ENCODE measurements at regions not wholly inside any gene's neighbourhood (a gene's known extent, or its start where the extent isn't known, plus 50 kb on each side); places are given as distances from the start of the nearest gene placed in this dataset.
"Not testable (repeated sequence)": the region's sequence is repeated elsewhere in the genome, so short reads cannot be mapped to it uniquely, and the experiment has no call there.

- no peak overlapping the region for H4K91ac ChIP-seq (ENCODE audit: low read depth, low read length, poor library complexity)
- peak overlapping the region; percentile 76 for H3K18ac ChIP-seq (ENCODE audit: low read length)
- no peaks in the 10 kb centered on the region for H3K79me1 ChIP-seq (ENCODE audit: low read depth, low read length)
- H2BK15ac ChIP-seq (ENCODE audit: low read length) = no peak overlapping the region
- H2BK5ac ChIP-seq (ENCODE audit: low read length) = no peak overlapping the region
- H3K4me3 ChIP-seq (ENCODE audit: low read length in 2 of 2) = no peak overlapping the region
- H3K27ac ChIP-seq (replicated peaks; ENCODE audit: low read length) = no peak overlapping the region
- no peak overlapping the region for H3K4me2 ChIP-seq (ENCODE audit: insufficient read depth, low read length, poor library complexity, severe bottlenecking)
- peaks cover 2 to 10% of the 10 kb centered on the region in 2 donors for H3K9me3 ChIP-seq (replicated peaks in 1 of 2; ENCODE audit: control insufficient read depth in 2 of 2, insufficient read depth in 1 of 2, low read depth in 1 of 2, low read length in 2 of 2)
- no peaks in the 10 kb centered on the region for H3K36me3 ChIP-seq (replicated peaks in 1 of 2; ENCODE audit: control insufficient read depth in 2 of 2, insufficient read depth in 2 of 2, low read length in 2 of 2)
- no peak overlapping the region for H2BK120ac ChIP-seq (ENCODE audit: low read depth, low read length)
- H2AK5ac ChIP-seq (ENCODE audit: low read depth, low read length) = no peak overlapping the region
- no peak overlapping the region for H3K23ac ChIP-seq (ENCODE audit: low read depth, low read length, poor library complexity)
- no peak for DNase-seq (ENCODE audit: low spot score)
- H3K9ac ChIP-seq (ENCODE audit: low read depth, low read length, poor library complexity) = no peak overlapping the region
- WGBS, 2 donors (ENCODE audit: extremely low coverage in 2 of 2, insufficient read length in 2 of 2, insufficient replicate concordance in 1 of 2) = no CpG with 5 or more reads among the region's 2 CpGs
- H2BK12ac ChIP-seq (ENCODE audit: low read length) = no peak overlapping the region
- H3K27me3 ChIP-seq (ENCODE audit: control insufficient read depth in 3 of 3, insufficient read depth in 3 of 3, low read depth in 1 of 3, low read length in 3 of 3) = no peaks in the 10 kb centered on the region
- H2AFZ ChIP-seq (ENCODE audit: low read length) = no peak overlapping the region
- H3K4me1 ChIP-seq (ENCODE audit: control insufficient read depth in 2 of 2, insufficient read depth in 1 of 2, low read depth in 1 of 2, low read length in 2 of 2) = peaks cover 0 to 8% of the 10 kb centered on the region in 2 donors
- no peak overlapping the region for H4K8ac ChIP-seq (ENCODE audit: low read depth, low read length)
- no peak overlapping the region for H3K14ac ChIP-seq (ENCODE audit: low read length)
- H3K4ac ChIP-seq (ENCODE audit: low read length) = no peak overlapping the region
Observed at GRCh38 chr2:64923385-64923710, 65.9 kb upstream of the SLC1A4 start.

GRCh38 chr2:64924170-64924934 lies 64.8 kb upstream of the SLC1A4 start:
- peak overlapping the region; percentile 4 for H2AK5ac ChIP-seq (ENCODE audit: low read depth, low read length)
- no peak overlapping the region for H4K8ac ChIP-seq (ENCODE audit: low read depth, low read length)
- no peak overlapping the region for H2BK15ac ChIP-seq (ENCODE audit: low read length)
- H4K91ac ChIP-seq (ENCODE audit: low read depth, low read length, poor library complexity) = no peak overlapping the region
- no peak overlapping the region for H2BK120ac ChIP-seq (ENCODE audit: low read depth, low read length)
- no peak overlapping the region for H3K9ac ChIP-seq (ENCODE audit: low read depth, low read length, poor library complexity)
- no peaks in the 10 kb centered on the region for H3K36me3 ChIP-seq (replicated peaks in 1 of 2; ENCODE audit: control insufficient read depth in 2 of 2, insufficient read depth in 2 of 2, low read length in 2 of 2)
- peak overlapping the region in 1 of 2 donors; percentile 15 for H3K4me3 ChIP-seq (ENCODE audit: low read length in 2 of 2)
- H2BK5ac ChIP-seq (ENCODE audit: low read length) = no peak overlapping the region
- peaks cover 0 to 3% (median 0%) of the 10 kb centered on the region in 3 experiments for H3K27me3 ChIP-seq (ENCODE audit: control insufficient read depth in 3 of 3, insufficient read depth in 3 of 3, low read depth in 1 of 3, low read length in 3 of 3)
- H3K27ac ChIP-seq (replicated peaks; ENCODE audit: low read length) = no peak overlapping the region
- no peak for DNase-seq (ENCODE audit: low spot score)
- no peak overlapping the region for H3K4ac ChIP-seq (ENCODE audit: low read length)
- H3K14ac ChIP-seq (ENCODE audit: low read length) = no peak overlapping the region
- no peak overlapping the region for H3K23ac ChIP-seq (ENCODE audit: low read depth, low read length, poor library complexity)
- no peak overlapping the region for H3K4me2 ChIP-seq (ENCODE audit: insufficient read depth, low read length, poor library complexity, severe bottlenecking)
- H3K79me1 ChIP-seq (ENCODE audit: low read depth, low read length) = no peaks in the 10 kb centered on the region
- peaks cover 2 to 5% of the 10 kb centered on the region in 2 donors for H3K9me3 ChIP-seq (replicated peaks in 1 of 2; ENCODE audit: control insufficient read depth in 2 of 2, insufficient read depth in 1 of 2, low read depth in 1 of 2, low read length in 2 of 2)
- WGBS, 2 donors (ENCODE audit: extremely low coverage in 2 of 2, insufficient read length in 2 of 2, insufficient replicate concordance in 1 of 2) = no CpG with 5 or more reads among the region's 6 CpGs
- H3K18ac ChIP-seq (ENCODE audit: low read length) = no peak overlapping the region
- peaks cover 0 to 8% of the 10 kb centered on the region in 2 donors for H3K4me1 ChIP-seq (ENCODE audit: control insufficient read depth in 2 of 2, insufficient read depth in 1 of 2, low read depth in 1 of 2, low read length in 2 of 2)
- H2BK12ac ChIP-seq (ENCODE audit: low read length) = no peak overlapping the region
- no peak overlapping the region for H2AFZ ChIP-seq (ENCODE audit: low read length)

GRCh38 chr2:64925930-64926722 lies 63.1 kb upstream of the SLC1A4 start:
- not testable (repeated sequence) for H2BK120ac ChIP-seq (ENCODE audit: low read depth, low read length)

GRCh38 chr2:64928813-64929212 lies 60.4 kb upstream of the SLC1A4 start:
- no peak overlapping the region for H3K18ac ChIP-seq (ENCODE audit: low read length)
- no peak overlapping the region for H3K4ac ChIP-seq (ENCODE audit: low read length)
- DNase-seq (ENCODE audit: low spot score) = no peak
- peaks cover 0 to 10% (median 0%) of the 10 kb centered on the region in 3 experiments for H3K27me3 ChIP-seq (ENCODE audit: control insufficient read depth in 3 of 3, insufficient read depth in 3 of 3, low read depth in 1 of 3, low read length in 3 of 3)
- no peak overlapping the region for H4K91ac ChIP-seq (ENCODE audit: low read depth, low read length, poor library complexity)
- no peak overlapping the region for H3K27ac ChIP-seq (replicated peaks; ENCODE audit: low read length)
- H3K4me3 ChIP-seq (ENCODE audit: low read length in 2 of 2) = no peak overlapping the region
- no peak overlapping the region for H3K14ac ChIP-seq (ENCODE audit: low read length)
- no peak overlapping the region for H2BK12ac ChIP-seq (ENCODE audit: low read length)
- H3K23ac ChIP-seq (ENCODE audit: low read depth, low read length, poor library complexity) = no peak overlapping the region
- WGBS, 2 donors (ENCODE audit: extremely low coverage in 2 of 2, insufficient read length in 2 of 2, insufficient replicate concordance in 1 of 2) = no CpG with 5 or more reads among the region's 1 CpG
- H2AK5ac ChIP-seq (ENCODE audit: low read depth, low read length) = no peak overlapping the region
- no peak overlapping the region for H2BK15ac ChIP-seq (ENCODE audit: low read length)
- H4K8ac ChIP-seq (ENCODE audit: low read depth, low read length) = no peak overlapping the region
- H2BK120ac ChIP-seq (ENCODE audit: low read depth, low read length) = no peak overlapping the region
- H3K9ac ChIP-seq (ENCODE audit: low read depth, low read length, poor library complexity) = no peak overlapping the region
- H2AFZ ChIP-seq (ENCODE audit: low read length) = no peak overlapping the region
- no peak overlapping the region for H3K4me2 ChIP-seq (ENCODE audit: insufficient read depth, low read length, poor library complexity, severe bottlenecking)
- no peaks in the 10 kb centered on the region for H3K36me3 ChIP-seq (replicated peaks in 1 of 2; ENCODE audit: control insufficient read depth in 2 of 2, insufficient read depth in 2 of 2, low read length in 2 of 2)
- peaks cover 0 to 7% of the 10 kb centered on the region in 2 donors for H3K4me1 ChIP-seq (ENCODE audit: control insufficient read depth in 2 of 2, insufficient read depth in 1 of 2, low read depth in 1 of 2, low read length in 2 of 2)
- peaks cover 2 to 5% of the 10 kb centered on the region in 2 donors for H3K9me3 ChIP-seq (replicated peaks in 1 of 2; ENCODE audit: control insufficient read depth in 2 of 2, insufficient read depth in 1 of 2, low read depth in 1 of 2, low read length in 2 of 2)
- H3K79me1 ChIP-seq (ENCODE audit: low read depth, low read length) = no peaks in the 10 kb centered on the region
- H2BK5ac ChIP-seq (ENCODE audit: low read length) = no peak overlapping the region

More at GRCh38 chr2:64925930-64926722, 63.1 kb upstream of the SLC1A4 start:
- H3K36me3 ChIP-seq (replicated peaks in 1 of 2; ENCODE audit: control insufficient read depth in 2 of 2, insufficient read depth in 2 of 2, low read length in 2 of 2); H3K14ac ChIP-seq (ENCODE audit: low read length); H2BK5ac ChIP-seq (ENCODE audit: low read length); H3K79me1 ChIP-seq (ENCODE audit: low read depth, low read length); H3K9me3 ChIP-seq (replicated peaks in 1 of 2; ENCODE audit: control insufficient read depth in 2 of 2, insufficient read depth in 1 of 2, low read depth in 1 of 2, low read length in 2 of 2); H2BK15ac ChIP-seq (ENCODE audit: low read length); H3K27ac ChIP-seq (replicated peaks; ENCODE audit: low read length); H2AFZ ChIP-seq (ENCODE audit: low read length); H3K4me2 ChIP-seq (ENCODE audit: insufficient read depth, low read length, poor library complexity, severe bottlenecking); H3K4me3 ChIP-seq (ENCODE audit: low read length in 2 of 2); H3K4me1 ChIP-seq (ENCODE audit: control insufficient read depth in 2 of 2, insufficient read depth in 1 of 2, low read depth in 1 of 2, low read length in 2 of 2); H4K8ac ChIP-seq (ENCODE audit: low read depth, low read length); H3K27me3 ChIP-seq (ENCODE audit: control insufficient read depth in 3 of 3, insufficient read depth in 3 of 3, low read depth in 1 of 3, low read length in 3 of 3); H2AK5ac ChIP-seq (ENCODE audit: low read depth, low read length); H3K18ac ChIP-seq (ENCODE audit: low read length); DNase-seq (ENCODE audit: low spot score); H3K4ac ChIP-seq (ENCODE audit: low read length); H2BK12ac ChIP-seq (ENCODE audit: low read length); H4K91ac ChIP-seq (ENCODE audit: low read depth, low read length, poor library complexity); H3K9ac ChIP-seq (ENCODE audit: low read depth, low read length, poor library complexity); H3K23ac ChIP-seq (ENCODE audit: low read depth, low read length, poor library complexity): not testable (repeated sequence)
- WGBS, 2 donors (ENCODE audit: extremely low coverage in 2 of 2, insufficient read length in 2 of 2, insufficient replicate concordance in 1 of 2) = no CpG with 5 or more reads among the region's 2 CpGs
